ENCODE measurements at regions not wholly inside any gene's neighbourhood (a gene's known extent, or its start where the extent isn't known, plus 50 kb on each side); places are given as distances from the start of the nearest gene placed in this dataset.

- TF ChIP-seq CTCF (IDR thresholded peaks at IDR 0.05) = no peak
- TF ChIP-seq POLR2A (IDR thresholded peaks at IDR 0.05) = no peak
These were observed 103.4 kb upstream of the DMRTA1 start for GRCh38 chr9:22343218-22343611.

Data from body of pancreas (tissue), 4 donors.